ENCODE measurements at regions not wholly inside any gene's neighbourhood (a gene's known extent, or its start where the extent isn't known, plus 50 kb on each side); places are given as distances from the start of the nearest gene placed in this dataset.

- no peak for DNase-seq
Measured at GRCh38 chr3:22971497-22971896, 231.6 kb upstream of the UBE2E2 start.

DNA sequence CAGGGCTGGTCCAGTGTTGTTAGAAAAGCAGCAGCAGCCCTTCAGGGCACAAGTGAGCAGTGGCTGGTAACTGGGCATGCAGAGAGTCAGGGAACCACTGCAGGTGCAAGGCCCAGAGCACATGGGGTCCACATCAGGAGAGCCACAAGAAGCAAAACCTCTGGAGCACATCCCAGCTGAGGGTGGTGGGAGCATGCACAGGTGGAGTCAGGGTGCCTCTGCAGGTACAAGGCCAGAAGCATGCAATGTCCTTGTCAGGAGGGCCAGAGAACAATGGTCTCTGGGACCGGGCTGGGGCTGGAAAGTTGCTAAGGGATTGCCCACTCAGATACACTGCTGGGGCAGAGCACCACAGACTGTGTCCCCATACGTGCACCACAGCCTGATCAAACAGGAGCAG is 226.1 kb upstream of the UBE2E2 start:
- no peak for DNase-seq

- no peak for DNase-seq
Measured at GRCh38 chr3:22977650-22978289, 225.4 kb upstream of the UBE2E2 start.

GRCh38 chr3:22979581-22979980 is 223.5 kb upstream of the UBE2E2 start:
- DNase-seq: no peak

DNA sequence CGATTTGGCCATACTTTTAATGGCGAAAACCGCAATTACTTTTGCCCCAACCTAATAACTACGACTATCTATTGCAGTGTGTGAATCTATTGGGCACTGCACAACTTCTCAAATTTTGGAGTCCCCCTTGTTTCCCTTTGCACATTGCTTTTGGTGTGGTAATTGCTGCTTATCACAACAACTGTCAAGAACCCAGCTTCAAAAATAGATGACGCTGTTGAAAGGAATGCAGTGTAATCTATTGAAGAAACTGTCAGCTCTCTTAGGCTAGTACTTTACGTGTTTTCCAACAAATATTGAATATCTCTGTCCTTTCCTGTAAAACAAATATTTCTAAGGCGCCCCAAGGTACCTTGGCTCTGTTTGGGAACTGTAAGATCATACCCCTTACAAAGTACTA is 222.8 kb upstream of the UBE2E2 start:
- no peak for DNase-seq

DNA sequence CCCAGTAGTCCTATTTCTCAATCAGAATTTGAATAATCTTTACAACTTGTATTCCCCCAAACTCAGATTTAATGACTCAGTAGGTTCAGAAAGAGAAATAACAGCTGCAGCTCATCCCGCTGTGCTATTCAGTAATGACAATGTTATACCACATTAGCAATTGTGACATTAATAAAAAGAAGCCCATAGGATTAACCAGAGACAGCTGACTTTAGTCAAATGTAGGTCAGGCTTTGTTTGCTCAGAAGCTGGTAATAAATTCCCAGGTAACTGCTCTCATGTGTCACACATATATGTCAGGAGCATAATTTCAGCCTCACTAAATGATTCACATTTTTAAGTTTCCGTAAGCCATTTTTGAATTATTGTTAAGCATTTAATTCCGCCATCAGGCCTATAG is 222.0 kb upstream of the UBE2E2 start:
- no peak for DNase-seq

GRCh38 chr3:22981861-22982260 is 221.3 kb upstream of the UBE2E2 start:
- no peak for DNase-seq

DNA sequence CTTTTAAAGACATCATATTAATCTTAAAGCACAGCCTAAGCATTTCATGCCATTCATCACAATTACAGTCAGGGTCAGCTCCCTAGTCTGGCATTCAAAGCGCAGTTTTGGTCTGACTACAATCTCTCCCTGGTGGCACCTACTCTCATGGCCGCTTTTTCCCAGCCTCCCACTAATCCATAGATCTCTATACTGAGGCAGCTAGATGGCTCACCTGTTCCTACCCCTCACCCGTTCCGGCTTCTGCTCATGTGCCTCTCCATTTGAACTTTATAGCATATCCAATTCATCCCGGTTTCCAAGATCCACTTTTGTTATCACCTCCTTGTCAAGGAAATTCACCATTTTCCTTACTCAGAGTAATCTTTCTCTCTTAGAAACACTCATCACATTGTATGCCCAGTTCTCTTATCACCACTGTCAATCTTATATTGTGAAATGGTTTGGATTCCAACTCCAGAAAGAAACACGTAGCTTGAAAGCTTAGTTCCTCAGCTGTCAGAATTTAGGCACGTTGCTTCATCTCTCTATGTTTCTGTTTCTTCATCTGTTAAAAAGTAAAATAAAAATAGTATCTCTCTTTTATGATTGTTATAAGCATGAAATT is 220.0 kb upstream of the UBE2E2 start:
- no peak for DNase-seq

GRCh38 chr3:22986958-22987357 is 216.2 kb upstream of the UBE2E2 start:
- no peak for DNase-seq

- DNase-seq: no peak
Measured at GRCh38 chr3:22988566-22988965, 214.6 kb upstream of the UBE2E2 start.

- DNase-seq: no peak
Measured at GRCh38 chr3:22989716-22990115, 213.4 kb upstream of the UBE2E2 start.

DNA sequence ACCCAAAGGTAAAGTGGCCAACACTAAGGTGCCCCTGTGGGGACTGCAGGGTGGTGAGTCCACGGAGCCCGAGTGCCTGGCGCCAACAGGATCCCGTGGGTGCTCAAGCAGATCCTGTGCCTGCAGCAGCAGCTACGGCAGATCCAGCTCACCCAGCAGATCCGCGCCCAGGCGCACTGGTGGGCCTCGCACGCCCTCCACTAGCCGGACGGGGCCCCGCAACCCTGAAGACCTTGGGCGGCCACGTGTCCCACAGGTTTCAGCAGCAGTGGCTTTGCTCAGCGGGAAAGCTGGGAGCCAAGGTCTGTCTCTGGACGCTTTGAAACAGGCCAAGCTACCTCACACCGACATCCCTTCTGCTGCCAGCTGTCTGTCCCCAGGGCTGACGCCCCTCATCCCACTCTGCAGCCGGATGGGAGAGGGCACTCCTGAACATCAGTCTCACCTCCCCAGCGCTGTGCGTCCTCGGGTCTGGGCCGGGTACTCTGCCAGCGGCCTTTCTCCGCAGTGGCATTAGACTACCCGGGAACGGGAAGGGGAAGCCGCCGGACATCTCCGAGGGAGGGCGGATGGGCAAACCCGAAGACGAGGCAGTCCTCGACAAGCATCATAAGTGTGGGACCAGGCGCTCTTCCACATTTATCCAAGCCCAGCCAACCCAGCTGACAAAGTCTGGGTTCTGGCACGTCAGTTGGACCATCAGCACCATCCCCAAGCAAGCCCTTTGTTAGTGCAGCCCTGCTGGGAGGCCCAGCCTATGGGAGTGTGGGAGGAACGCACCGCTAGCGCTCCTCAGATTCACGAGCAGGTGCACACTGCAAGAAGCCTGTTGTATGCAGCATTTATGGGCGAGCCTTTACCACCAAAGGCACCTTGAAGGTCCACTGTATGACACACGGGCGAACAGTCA is 212.6 kb upstream of the UBE2E2 start:
- DNase-seq: no peak

DNA sequence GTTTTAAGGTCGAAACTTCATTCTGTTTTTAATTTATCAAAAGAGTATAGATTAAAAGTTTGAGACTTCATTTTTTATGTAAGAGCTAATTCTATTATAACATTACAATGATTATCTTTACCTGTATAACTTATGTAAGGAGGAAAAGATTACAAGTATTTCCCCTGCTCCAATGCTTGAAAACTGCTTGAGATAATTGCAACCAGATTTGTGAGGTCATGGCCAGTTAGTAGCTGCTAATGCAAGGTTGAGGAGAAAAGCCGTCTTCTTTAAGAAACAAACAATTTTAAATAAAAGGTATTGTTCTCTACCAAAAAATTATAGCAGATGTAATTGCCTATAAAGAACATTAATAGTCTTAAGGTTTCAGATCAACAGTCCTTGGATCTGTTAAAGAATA is 208.3 kb upstream of the UBE2E2 start:
- DNase-seq: no peak

DNA sequence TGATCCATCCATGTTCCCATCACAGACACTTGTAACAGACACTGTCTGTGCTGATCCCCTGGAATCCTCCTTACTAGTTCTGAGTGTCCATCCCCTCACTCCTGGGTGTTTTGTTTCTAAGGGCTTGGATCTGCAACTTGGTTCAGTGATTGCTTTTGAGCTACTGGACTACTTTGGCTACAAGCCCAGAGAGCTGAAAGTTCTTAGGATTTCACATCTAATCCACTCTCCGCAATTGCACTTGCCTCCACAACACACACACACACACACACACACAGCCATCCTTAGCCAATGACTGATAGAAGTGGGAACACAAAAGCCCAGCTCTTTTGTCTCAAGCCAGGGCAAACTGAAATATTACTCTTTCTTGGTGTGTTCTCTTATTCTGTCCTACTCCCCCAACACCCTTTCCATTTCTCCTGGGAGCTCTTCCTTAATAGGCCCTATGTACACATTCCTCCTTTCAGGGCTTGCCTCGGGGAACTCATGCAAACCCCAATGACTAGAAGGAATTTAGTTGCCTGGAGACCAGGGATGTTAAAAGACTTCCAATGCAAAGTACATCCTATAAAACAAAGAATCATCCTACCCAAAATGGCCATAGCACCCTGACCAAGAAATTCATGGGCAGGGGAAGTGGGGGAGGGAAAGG is 206.1 kb upstream of the UBE2E2 start:
- DNase-seq: no peak

- DNase-seq: no peak
Measured at GRCh38 chr3:23000371-23000770, 202.8 kb upstream of the UBE2E2 start.

DNA sequence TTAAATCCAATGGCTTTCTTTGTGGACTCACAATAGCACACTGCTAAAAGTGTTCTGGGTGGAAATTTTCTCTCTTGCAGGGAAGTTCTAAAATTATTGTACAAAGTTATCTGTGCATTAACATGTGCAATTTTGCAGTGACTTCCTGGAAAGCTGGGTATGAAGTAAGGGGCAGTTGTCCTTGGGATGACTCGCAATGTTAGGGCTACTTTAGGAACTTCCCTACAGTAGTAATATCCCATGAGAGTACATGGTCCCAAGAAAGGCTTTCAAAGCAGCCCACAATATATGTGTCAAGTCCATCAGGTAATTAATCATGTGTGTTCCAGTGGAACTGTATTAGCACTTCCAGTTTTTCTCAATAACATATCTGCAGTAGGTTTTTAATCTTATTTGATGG is 201.0 kb upstream of the UBE2E2 start:
- no peak for DNase-seq

DNA sequence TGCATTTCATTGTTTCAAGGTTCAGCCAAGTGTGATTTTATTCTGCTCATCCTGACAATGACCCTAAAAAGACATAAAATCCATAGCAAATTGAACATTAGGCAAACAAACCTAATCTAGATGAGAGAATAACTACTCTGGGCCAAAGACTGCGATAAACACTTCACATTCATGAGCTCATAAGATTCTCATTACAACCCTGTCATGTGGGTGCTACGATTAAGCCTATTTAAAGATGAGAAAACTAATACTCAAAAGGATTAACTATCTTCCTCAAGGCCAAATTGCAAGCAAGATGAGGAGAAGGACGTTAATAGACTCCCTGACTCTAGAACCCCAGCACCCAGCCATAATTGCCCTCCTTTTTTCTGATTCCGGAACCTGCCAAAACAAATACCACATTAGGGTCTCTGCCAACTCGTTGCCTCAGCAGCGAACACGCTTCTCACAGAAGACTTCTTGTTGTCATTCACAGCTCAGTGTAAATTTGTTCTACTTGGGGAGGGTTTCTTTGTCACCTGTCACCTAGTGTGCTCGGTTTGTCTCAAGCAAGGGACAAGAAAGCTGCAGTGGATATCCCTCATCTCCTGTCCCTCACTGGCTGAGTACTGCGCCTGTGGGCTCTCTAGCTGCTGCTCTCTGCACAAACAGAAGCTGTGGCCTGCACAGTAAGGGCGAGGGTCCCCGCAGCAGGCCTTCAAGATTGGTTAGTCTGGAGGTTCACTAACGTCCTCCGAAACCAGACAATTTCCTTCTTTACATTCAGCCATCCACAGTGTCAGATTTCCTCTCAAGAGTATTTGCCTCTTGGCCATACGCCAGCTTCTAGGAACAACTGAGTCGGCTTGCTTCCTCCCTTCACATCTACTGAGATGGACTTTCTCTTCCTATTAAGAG is 200.0 kb upstream of the UBE2E2 start:
- no peak for DNase-seq

DNA sequence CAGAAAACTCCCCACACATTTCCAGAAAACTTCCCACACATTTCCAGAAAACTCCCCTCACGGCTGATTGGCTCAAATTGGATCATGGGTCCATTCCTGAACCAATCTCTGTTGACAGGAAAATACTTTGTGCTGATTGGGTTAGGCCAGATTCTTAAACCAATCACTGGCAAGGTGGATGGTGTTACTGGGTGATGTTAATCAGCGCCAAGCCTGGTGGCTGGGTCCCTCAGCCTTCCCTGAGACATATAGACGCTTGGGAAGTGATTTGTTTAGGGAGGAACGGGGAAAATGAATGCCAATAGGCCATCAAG is 199.4 kb upstream of the UBE2E2 start:
- no peak for DNase-seq

DNA sequence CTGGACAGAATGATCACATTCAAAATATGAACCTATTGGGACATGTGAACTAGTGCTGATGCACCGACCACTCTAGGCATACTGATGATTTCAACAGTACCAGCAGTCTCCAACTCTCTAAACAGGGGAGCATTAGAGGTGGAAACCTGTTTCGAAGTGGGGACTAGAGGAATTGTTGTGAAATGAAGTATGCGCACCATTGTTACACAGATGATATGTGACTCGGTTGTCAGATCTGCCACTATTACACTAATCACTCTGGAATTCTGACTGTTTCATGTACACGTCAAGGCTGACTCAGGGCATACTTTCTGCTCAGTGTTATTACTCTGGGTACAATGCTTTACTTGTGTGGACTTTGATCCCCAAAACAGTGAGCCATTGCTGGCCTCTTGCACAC is 198.2 kb upstream of the UBE2E2 start:
- DNase-seq: peak; percentile 11

DNA sequence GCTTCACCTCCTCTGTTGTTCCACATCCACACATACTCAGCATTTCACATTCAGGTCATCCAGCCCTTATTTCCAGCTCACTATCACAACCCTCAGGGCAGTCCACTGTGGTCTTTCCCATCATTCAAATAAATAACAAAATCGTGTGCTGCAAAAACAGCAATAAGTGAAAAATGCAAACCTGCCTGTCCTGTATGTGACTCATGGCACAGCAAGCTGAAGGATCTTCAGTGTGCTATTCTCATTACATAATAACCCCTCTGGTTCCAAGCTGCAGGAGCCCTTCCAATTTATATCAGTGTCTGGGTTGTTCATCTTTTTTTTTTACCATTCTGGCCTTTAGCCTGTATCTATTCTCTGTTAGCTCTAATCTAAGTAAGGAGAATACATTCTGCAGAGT is 185.3 kb upstream of the UBE2E2 start:
- peak; percentile 23 for DNase-seq

- peak; percentile 47 for DNase-seq
Measured at GRCh38 chr3:23019596-23020300, 183.4 kb upstream of the UBE2E2 start.

GRCh38 chr3:23028294-23028693 is 174.8 kb upstream of the UBE2E2 start:
- no peak for DNase-seq

Data from T1000 (cell line).